Iris pigment epithelial cell (primary cell): ENCODE measurements at regions not wholly inside any gene's neighbourhood (a gene's known extent, or its start where the extent isn't known, plus 50 kb on each side); places are given as distances from the start of the nearest gene placed in this dataset.

Experiments
- DNase-seq: peaks from one replicate; pipeline ENCODE4 v3.0.0-alpha.2; 2011; ENCODE audit warnings: low read depth

- DNase-seq, result no peak
Observed at GRCh38 chr14:97206916-97207315, 409.7 kb downstream of the VRK1 start.

GRCh38 chr14:97210202-97210601, 413.0 kb downstream of the VRK1 start:
- no peak for DNase-seq

GRCh38 chr14:97212399-97212798, 415.2 kb downstream of the VRK1 start:
- DNase-seq, result no peak

GRCh38 chr14:97213720-97214119, 416.5 kb downstream of the VRK1 start:
- no peak for DNase-seq

GRCh38 chr14:97215263-97215969, 418.2 kb downstream of the VRK1 start:
- no peak for DNase-seq

- no peak for DNase-seq
Observed at GRCh38 chr14:97217111-97217885, 420.1 kb downstream of the VRK1 start.

- DNase-seq, result no peak
Observed at GRCh38 chr14:97218274-97218673, 421.1 kb downstream of the VRK1 start.

- no peak for DNase-seq
Observed at GRCh38 chr14:97218691-97219430, 421.7 kb downstream of the VRK1 start.

GRCh38 chr14:97219431-97220017, 422.3 kb downstream of the VRK1 start:
- DNase-seq, result no peak

GRCh38 chr14:97221572-97222285, 424.5 kb downstream of the VRK1 start:
- no peak for DNase-seq

- no peak for DNase-seq
Observed at GRCh38 chr14:97224016-97224415, 426.8 kb downstream of the VRK1 start.

GRCh38 chr14:97230051-97230450, 432.9 kb downstream of the VRK1 start:
- DNase-seq, result no peak

- DNase-seq, result no peak
Observed at GRCh38 chr14:97233319-97233985, 436.3 kb downstream of the VRK1 start.

GRCh38 chr14:97246648-97247047, 449.5 kb downstream of the VRK1 start:
- DNase-seq, result no peak

GRCh38 chr14:97248973-97249372, 451.8 kb downstream of the VRK1 start:
- DNase-seq, result no peak

- DNase-seq, result no peak
Observed at GRCh38 chr14:97250931-97251330, 453.7 kb downstream of the VRK1 start.

- DNase-seq, result no peak
Observed at GRCh38 chr14:97251491-97252155, 454.4 kb downstream of the VRK1 start.

- DNase-seq, result no peak
Observed at GRCh38 chr14:97253756-97254155, 456.6 kb downstream of the VRK1 start.

GRCh38 chr14:97262336-97262735, 465.2 kb downstream of the VRK1 start:
- DNase-seq, result no peak

- no peak for DNase-seq
Observed at GRCh38 chr14:97264516-97265230, 467.5 kb downstream of the VRK1 start.
